Right forelimb (tissue), 1 donor: ENCODE measurements at regions not wholly inside any gene's neighbourhood (a gene's known extent, or its start where the extent isn't known, plus 50 kb on each side); places are given as distances from the start of the nearest gene placed in this dataset.
"Not testable (repeated sequence)": the region's sequence is repeated elsewhere in the genome, so short reads cannot be mapped to it uniquely, and the experiment has no call there.

Source experiments
- DNase-seq: peaks from one replicate; pipeline ENCODE4 v3.0.0-alpha.2; 2018

DNA sequence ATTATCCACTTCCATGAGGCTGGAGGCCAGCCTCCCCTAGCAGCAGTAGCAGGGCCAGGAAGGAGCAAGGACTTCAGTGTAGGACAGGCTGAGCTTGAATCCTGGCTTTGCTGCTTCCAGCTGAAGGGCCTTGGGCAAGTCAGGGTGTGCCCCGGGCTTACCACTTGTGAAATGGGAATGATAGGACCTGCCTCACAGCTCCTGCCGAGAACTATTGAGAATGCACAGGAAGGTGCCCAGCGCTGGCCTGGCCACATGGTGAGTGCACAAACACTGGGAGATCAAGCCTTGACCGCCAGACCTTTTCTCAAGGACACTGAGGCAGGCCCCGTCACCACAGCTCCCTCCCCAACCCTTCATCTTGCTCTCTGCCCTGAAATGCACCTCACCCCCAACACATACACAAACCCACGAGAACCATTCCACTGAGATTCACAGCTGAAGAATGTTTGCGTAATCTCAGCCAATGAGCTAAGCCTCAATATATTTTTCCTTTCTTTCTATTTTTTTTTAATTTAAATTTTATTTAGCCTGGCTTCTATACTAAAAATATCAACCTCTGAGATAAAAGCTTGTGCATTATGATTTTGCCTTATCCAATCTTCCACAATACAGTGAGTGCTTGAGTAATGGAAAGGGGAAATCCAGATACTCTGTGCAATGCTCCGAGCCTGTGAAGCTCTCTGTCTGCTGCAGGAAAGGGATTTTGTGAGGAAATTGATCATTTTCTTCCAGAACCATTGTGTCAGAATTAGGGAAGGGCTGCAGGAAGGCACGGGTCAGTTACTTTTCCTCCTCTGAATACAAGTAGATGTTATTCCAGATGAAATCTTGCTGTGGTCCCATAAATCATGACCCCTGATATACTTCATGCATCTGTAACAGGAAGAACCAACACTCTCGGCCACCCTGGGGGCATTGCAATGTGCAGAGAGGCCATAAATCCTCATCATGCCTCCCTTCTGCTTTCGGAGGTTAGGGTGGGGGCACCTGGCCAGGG lies 193.9 kb downstream of the TLE3 start:
- DNase-seq = no peak

DNA sequence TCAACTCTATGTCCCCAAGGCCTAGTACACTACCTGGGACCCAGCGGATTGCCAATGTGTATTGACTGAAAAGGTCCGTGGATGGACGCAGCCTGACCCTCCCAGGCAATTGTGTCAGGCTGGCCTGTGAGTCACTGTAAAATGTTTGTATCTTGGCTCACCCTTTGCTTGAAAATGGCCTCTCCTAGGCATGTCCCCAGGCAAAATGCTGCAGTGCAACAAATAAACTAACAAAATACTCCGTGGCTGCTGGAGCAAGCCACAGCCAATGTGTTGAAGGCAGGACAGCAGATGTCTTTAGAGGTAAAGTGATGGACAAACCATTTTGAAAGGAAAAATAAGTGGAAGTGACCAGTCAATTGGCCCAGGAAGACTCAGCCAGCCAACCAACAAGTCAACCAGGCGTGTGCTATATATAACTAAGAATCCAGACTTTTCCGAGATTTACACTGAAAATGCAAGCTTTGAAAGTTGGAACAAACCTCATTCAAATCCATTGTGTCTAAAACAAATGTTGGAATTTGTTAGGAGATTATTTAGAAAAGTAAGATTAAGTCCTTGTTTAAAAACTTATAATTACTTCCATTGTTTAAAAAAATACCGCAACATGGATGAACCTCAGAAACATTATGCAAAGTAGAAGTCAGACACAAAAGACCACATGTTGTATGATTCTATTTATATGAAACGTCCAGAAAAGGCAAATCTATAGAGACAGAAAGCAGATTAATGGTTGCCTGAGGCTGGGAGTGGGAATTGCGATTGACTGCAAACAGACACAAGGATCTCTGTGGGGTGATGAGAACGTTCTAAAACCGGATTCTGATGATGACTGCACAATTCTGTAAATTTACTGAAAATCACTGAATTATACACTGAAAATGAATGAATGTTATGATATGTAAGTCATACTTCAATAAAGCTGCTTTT lies 191.2 kb downstream of the TLE3 start:
- no peak for DNase-seq

DNA sequence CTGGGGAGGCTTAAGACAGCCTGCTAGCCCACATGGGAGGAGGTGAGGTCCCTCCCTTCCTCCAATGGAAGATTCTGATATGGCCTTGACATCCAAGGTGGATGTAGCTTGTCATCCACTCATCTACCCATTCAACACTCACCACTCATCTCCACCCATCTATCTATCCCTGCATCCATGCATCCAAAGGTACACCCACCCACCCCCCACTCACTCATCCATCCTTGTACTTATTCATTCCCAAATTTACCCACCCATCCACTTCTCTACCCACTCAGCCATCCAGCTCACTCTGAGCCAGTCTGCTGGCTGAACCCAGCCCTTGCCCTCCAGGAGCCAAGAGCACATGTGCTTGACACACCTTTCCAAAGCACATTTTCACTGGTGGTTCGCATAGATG lies 189.7 kb downstream of the TLE3 start:
- no peak for DNase-seq

DNA sequence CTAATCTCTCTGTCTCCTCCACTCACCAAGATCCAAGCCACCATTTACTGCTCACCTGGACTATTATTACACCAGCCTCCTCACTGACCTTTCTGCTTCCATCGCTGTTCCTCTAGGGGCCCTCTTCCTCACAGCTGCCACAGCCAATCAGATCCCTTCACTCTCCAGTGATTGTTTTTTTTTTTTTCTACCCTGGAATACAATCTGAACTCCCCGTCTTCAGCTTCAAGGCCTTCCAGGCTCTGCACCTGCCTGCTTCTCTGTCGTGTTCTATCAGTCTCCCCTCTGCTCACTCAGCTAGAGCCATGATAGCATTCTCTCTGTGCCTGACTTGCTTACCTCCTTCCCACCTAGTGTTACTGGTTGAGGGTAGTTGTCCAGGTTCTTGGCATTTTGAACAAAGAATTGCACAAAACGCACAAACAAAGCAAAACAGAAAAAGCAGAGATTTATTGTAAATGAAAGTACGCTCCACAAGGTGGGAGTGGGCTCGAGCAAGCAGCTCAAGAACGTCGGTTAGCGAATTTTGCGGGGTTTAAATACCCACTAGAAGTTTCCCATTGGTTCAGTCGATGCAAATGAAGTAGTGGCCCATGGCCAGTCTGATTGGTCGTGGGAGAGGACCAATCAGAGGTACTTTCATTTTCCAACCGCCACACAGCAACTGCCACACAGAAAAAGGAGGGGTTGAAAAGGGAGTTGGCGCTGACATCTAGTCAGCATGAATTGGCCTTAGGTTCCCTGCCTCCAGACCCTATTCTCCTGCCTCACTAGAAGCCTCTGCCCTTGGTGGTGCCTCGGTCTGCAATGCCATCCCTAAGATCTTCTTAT lies 188.9 kb downstream of the TLE3 start:
- no peak for DNase-seq

DNA sequence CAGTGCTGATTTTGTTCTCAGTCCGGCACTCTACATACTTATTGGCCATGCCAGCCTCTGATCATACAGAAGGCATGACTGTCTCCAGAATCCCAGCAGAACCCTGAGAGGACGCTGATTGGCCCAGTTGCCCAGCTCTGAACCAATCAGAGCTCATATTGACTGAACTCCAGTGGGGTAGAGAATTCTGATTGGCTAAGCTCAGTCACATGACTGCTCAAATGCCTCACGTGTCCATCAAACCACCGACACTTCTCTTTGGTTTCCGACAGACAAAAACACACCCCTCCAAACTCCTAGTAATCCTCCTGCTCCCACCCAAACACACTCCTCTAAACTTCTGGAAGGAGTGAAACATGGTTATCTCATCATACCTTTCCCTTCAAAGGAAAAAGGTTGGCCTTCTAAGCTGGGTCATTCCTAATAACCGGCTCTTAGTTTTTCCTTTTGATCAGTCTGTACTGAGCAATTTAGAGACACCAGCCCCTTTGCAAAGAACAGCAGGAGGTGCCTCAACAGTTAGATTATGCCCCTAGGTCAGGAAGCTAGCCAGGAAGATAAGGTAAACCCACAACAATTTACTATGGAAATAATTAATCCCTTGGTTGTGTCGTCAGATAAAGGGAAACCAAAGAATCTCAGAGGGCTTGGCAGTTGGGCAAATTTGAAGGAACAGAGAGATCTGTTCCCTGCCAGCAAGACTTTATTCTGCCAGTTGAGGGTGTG lies 187.8 kb downstream of the TLE3 start:
- no peak for DNase-seq

DNA sequence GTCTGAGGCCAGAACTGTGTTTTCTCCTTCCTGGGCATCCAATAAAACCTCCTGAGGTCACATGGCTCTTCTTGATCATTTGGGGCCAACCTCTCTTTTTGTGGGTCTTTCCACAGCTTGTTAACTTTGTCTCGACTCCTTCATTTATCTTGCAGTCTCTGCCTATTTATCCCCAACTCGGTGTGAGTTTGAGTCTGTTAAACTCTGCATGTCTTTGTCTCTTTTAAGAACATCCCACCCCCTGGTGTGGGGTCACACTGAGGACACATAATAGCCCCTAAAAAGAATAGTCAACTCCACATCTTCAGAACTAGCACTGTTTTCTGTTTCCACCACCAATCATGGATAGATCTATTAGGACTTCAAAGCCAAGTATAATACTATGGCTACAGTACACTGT lies 187.2 kb downstream of the TLE3 start:
- no peak for DNase-seq

DNA sequence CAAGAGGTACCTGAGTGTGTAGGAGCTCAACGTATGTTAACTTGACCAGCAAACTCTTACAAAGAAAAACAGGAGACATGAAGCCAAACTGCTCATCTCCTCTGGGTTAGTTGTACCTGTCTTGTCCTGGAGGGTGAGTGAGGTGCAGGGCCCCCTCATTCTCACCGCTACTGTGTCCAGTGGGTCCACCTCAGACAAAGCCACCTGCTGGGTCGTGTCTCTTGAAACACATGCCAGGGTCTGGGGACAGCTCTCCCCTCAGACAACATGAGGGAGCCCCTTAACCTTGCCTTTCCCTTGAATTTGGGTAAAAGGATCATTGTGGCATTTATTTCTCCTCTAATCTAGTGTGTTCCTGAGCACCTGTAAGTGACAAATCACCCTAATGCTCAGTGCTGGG lies 185.6 kb downstream of the TLE3 start:
- no peak for DNase-seq

DNA sequence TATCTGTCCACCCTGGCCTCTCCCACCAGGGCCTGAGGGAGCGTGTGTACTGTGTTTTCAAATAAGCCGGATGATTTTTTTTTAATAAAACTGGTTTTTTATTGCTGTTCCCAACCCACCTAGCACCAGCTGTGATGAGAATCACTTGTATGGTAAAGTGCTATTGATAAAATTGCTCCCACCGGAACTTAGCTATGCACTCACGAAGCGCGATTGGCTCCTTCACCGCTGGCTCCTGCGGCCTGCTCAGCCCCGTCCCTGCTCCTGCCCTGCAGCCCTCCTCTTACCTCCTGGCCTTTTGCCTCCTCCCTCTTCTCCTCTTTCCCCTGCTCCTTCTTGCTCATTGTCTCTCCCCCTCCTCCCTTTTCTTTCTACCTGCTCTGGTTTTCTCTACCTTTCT lies 183.7 kb downstream of the TLE3 start:
- DNase-seq = no peak

DNA sequence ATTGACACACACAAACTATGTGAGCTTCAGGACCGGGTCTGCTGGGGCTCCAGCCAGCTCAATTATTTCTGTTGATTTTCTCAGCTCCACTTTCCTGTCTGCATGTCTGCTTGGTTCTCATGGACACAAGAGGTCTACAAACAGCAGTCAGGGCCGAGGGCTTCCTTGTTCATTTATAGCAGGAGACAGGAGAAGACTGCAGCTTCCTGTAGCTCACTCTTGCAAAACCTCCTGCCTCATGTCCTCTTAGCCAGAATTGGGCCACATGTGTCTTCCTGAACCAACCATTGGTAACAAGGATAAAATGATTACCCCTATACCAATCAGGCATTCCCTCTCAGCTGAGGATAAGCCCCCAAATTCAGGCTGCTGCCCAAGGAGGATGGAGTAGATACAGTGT lies 182.8 kb downstream of the TLE3 start:
- no peak for DNase-seq

DNA sequence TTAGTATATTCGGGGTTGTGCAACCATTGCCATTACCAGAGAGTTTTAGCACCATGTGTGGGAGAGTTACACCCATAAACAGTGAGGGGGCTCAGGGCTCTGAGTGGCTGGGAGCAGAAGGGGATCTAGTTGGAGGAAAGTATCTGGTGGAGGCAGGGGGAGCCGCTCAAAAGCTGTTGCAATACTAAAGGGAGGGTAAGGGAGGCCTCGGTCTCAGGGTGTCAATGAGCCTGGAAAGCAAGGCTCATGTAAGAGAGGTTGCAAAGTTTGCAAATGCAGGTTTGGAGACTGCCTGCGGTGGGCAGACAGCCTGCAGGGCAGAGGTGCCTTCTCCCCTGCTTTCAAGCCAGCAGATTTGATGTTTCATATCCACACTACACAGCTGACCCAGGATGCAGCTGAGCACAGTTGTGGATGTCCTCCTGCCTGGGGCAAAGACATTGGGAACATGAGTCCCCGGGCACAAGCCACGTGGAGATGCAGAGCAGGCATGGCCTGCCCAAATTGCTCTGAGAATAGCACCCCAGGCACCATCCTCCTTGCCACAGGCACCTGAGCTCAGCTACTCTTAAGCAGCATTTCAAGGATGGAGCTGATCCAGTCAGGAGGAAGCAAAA lies 181.4 kb downstream of the TLE3 start:
- DNase-seq = no peak

DNA sequence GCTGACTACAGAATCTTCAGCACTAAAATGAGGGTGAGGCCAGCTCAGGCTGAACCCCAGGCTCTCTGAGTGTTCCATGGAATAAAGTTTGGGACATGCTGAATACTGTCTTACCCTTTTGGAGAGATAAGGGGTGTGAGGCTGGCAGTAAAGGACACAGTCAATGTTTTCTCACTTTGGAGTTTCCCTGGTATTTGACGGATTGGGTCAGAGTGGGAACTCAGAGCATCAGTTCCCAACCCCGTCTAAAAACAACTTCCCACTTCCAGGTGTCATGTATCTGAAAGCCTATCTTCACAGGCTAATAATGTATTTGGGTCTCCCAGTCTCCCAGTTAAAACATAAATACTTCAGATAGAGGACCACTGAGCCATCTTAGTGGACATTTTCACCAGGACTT lies 180.7 kb downstream of the TLE3 start:
- DNase-seq = no peak

DNA sequence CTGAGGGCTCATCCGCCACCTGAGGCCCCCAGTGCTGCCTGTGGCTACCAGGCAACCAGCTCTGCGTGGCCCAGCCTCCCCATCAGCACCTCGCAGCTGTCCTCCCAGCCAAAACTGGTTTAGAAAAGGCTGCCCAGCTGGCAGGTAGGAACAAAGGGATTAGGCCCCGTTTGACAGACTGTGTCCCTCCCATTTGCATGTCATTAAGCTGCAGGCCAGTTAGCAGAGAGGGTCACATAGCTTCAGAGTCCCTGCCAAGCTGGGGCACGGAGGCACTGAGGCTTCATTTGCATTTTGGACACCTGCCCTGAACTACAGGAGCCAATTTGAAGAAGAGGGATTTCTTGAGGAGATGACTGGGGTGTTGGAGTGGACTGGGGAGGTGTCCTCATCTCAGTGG lies 177.9 kb downstream of the TLE3 start:
- DNase-seq = peak; percentile 27

DNA sequence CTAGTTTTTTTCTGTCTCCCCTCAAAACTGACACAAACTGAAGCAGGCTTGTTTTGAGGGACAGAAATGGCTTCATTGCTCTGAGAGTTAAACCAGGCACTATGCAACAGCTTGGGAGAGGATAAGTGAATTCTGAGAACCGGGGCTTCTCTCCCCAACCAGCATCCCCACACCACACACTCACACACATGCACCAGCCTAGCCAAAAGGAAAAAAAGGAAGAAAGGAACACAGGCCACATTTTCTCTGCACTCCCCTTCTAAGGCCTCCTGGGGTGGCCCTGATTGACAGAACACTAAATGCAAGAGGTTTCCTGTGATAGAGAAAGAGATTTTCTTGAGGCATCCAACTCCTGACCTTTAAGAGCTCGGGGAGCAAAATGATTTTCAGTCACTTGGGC lies 177.5 kb downstream of the TLE3 start:
- DNase-seq = peak; percentile 11

DNA sequence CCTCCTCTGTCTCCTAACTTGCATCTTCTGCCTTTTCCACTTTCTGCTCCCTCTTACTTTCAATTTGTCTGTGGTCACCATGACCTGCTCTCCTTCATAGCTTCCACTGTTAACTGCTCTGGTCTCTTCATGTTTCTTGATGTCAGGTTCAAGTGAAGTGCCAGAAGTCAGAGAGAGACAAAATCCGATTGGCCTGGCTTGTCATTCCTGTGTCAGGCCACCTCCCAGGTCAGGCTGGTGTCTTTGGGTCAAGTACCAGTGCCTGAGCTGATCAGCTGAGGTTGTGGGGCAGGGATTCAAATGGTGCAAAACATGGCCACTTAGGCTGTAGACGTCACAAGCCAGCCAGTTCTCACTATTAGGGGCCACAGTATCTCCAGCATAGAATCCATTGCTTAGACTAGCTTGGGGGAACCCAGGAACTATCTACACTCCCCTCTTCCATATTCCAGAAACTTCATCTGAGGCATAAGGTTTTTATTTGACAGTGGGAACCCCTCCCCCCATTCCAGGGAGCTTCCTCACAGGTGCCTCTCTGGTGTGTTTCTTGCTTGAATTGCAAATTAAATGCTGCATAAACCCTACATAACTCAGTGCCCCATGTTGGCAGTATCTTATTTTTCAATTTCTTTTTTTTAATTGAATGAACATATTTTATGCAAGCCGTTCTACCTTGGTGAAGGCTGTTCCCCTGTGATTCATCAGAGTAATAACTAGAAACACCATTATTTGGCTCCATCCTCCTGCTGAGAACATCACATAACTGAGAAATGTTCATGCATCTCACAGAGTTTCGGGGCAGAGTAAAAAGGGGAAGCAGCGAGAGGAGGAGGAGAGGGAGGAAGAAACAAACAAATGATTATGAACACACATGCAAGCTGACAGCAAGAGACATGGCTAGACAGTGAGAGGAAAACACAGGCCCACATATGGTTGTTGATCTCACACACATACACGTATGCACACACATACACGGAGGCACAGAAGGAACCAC lies 175.8 kb downstream of the TLE3 start:
- no peak for DNase-seq

DNA sequence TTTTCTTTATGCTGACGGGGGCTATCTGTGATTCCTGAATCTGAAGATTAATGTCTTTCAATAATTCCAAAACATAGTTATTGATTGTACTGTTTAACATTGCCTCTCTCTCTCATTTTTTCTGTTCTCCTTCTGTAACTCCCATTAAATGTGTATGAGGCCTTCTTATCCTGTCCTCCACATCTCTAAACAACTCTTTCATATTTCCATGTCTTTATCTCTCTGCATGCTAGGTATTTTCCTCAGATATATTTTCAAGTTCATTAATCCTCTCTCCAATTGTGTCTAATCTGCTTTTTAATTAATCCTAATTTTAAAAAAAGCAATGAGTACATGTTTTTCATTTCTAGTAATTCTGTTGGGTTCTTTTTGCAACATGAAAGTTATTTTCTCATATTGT lies 173.2 kb downstream of the TLE3 start:
- DNase-seq = no peak

DNA sequence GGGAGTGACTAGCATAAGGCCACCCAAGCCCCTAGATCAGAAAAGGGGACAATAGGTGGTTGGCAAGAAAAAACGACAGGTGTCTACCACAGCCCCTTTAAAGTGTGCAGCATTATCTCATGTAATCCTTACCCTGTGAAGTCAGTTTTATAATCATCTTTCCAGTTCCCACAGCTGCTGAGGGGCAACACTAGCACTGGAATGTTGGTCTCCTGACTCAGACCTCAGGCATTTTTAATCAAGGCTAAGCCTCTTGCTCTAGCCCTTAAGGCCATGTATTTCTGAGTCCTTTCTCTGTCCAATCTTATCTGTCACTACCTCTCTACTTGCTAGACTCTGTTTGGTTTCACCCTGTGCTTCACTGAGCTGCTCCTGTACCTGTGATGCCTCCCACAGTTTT lies 171.7 kb downstream of the TLE3 start:
- DNase-seq = no peak

DNA sequence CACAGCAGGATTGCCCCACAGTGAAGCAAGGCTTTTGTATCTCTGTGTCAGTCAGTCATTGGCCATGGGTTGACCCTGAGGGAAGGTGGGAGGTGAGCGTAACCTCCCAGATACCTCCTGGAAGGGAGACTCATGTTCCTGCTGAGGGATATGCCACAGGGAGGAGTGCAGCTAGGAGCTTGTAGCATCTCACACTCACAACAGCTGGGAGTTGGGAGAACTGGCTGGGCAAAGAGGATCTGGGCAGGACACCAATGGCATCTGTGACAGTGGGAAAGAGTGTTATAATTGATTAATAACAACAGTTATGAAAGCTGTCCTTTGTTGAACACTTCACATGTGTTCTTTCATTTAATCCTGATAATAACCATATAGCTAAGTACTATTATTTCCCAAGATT lies 171.0 kb downstream of the TLE3 start:
- DNase-seq = no peak

DNA sequence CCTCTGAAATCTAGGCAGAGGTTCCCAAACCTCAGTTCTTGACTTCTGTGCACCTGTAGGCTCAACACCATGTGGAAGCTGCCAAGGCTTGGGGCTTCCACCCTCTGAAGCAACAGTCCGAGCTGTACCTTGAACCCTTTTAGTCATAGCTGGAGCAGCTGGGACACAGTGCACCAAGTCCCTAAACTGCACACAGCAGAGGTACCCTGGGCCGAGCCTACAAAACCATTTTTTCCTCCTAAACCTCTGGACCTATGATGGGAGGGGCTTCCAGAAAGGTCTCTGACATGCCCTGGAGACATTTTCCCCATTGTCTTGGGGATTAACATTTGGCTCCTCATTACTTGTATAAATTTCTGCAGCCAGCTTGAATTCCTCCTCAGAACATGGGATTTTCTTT lies 168.8 kb downstream of the TLE3 start:
- DNase-seq = not testable (repeated sequence)

DNA sequence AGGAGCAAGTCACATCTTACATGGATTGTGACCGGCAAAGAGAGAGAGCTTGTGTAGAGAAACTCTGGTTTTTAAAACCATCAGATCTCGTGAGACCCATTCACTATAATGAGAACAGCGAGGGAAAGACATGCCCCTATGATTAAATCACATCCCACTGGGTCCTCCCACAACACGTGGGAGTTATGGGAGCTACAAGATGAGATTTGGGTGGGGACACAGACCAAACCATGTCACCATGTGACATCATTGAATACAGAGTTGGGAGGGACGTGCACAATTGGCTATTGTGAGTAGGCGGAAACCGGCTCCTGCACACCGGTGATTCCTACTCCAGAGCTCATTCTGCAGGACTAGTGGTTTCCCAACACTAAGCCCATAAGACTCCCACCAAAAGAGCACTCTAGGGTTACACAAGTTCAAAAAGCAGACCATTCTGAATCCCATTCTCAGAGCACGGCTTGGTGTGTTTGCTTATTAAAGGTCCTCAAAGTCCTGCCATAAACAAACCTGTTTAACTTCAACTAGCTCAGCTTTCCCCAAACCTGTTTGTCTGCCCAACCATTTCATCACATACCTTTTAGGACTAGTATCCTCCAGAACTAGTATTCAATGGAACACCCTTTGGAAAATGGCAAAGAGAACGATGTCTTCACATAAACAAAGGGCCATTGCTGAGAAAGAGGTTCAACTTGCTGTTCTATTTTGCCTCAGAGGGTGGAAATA lies 167.6 kb downstream of the TLE3 start:
- no peak for DNase-seq

DNA sequence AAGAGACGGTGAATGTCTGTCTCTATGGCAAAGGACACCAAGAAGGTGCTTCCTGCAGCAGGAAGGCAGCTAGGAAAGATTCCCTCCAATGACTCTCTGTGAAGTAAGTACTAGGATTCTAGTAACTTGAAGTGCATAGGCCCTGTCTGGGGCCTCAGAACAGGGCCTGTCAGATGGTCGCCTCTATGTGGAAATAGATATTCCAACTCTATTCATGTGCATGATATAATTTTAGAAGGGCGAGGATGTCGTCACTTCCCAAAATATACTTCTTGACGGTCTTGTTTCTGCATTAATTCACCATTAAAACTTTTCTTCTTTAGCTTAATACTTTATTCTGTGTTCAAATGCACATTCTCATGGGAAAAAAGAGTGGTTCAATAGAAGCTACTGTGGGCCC lies 167.0 kb downstream of the TLE3 start:
- no peak for DNase-seq
